H1 (cell line): ENCODE measurements at regions not wholly inside any gene's neighbourhood (a gene's known extent, or its start where the extent isn't known, plus 50 kb on each side); places are given as distances from the start of the nearest gene placed in this dataset.
"Not testable (repeated sequence)": the region's sequence is repeated elsewhere in the genome, so short reads cannot be mapped to it uniquely, and the experiment has no call there.

Experiments
- CTCF ChIA-PET: fragments of 300-600 bp; sonication (Branson Sonifier 250); formaldehyde crosslinking; loops from one replicate; lab custom pipeline; 2021; ENCODE audit not compliant: partially characterized antibody; lab: Charles Lee
- POLR2A ChIA-PET: fragments of 300-600 bp; sonication (Branson Sonifier 250); formaldehyde crosslinking; loops from one replicate; lab custom pipeline; 2021; ENCODE audit warnings: inconsistent platforms; ENCODE audit not compliant: partially characterized antibody; lab: Charles Lee
- DNase-seq, 2 experiments: peaks; one replicate each; pipeline versions ENCODE4 v3.0.0 to v3.0.0-alpha.2; 2010 to 2022; ENCODE audit warnings: low spot score in 2 of 2, low read depth in 1 of 2, mixed read lengths in 1 of 2
- FAIRE-seq: peaks from 2 replicates; lab custom pipeline; 2011; peaks lifted over from hg19 to GRCh38; lab: Jason Lieb, UNC
- H2AFZ ChIP-seq: 2 replicates; pipeline ENCODE4 v1.8.1; 2012; ENCODE audit warnings: low read length, inconsistent platforms
- H2AK5ac ChIP-seq: 2 replicates; pipeline ENCODE4 v1.6.1; 2013; ENCODE audit warnings: low read depth, low read length
- H2BK120ac ChIP-seq: replicated peaks from 2 replicates; pipeline ENCODE3; 2013; ENCODE audit warnings: low read depth, low read length, inconsistent platforms
- H2BK12ac ChIP-seq: 2 replicates; pipeline ENCODE4 v1.6.1; 2013; ENCODE audit warnings: low read depth, low read length
- H2BK15ac ChIP-seq: 2 replicates; pipeline ENCODE4 v1.6.1; 2013; ENCODE audit warnings: low read length
- H2BK20ac ChIP-seq: 2 replicates; pipeline ENCODE4 v1.6.1; 2013; ENCODE audit warnings: low read length
- H2BK5ac ChIP-seq: 2 replicates; pipeline ENCODE4 v1.6.1; 2013; ENCODE audit warnings: low read depth, low read length
- H3K14ac ChIP-seq: 2 replicates; pipeline ENCODE4 v1.6.1; 2013; ENCODE audit warnings: inconsistent platforms; ENCODE audit not compliant: insufficient read length
- H3K18ac ChIP-seq: 2 replicates; pipeline ENCODE4 v1.6.1; 2013; ENCODE audit warnings: low read length; ENCODE audit errors: extremely low read depth
- H3K23ac ChIP-seq: 2 replicates; pipeline ENCODE4 v1.6.1; 2013; ENCODE audit warnings: inconsistent platforms; ENCODE audit not compliant: insufficient read length
- H3K23me2 ChIP-seq: 2 replicates; pipeline ENCODE4 v1.6.1; 2013; ENCODE audit warnings: low read depth, low read length
- H3K27ac ChIP-seq: 2 replicates; pipeline ENCODE4 v1.6.1; 2011; ENCODE audit warnings: low read depth, low read length, inconsistent platforms
- H3K27me3 ChIP-seq, 4 experiments: replicated peaks in 1 of 4; 1 replicate in 1 of 4; 2 replicates in 3 of 4; pipeline versions ENCODE4 v1.6.1 to v1.8.1; 2011 to 2013; ENCODE audit warnings: low read length in 3 of 4, mild to moderate bottlenecking in 3 of 4, inconsistent platforms in 2 of 4, mixed read lengths in 2 of 4, moderate library complexity in 1 of 4; ENCODE audit not compliant: control insufficient read depth in 3 of 4, insufficient read depth in 3 of 4; ENCODE audit errors: extremely low read depth in 1 of 4
- H3K36me3 ChIP-seq, 4 experiments: 2 replicates each; pipeline versions ENCODE4 v1.6.1 to v1.8.1; 2011 to 2013; ENCODE audit warnings: mild to moderate bottlenecking in 4 of 4, low read length in 3 of 4, moderate library complexity in 2 of 4, control low read depth in 1 of 4, inconsistent platforms in 1 of 4; ENCODE audit not compliant: insufficient read depth in 4 of 4, control insufficient read depth in 2 of 4
- H3K4ac ChIP-seq: replicated peaks from 2 replicates; pipeline ENCODE3; 2013; ENCODE audit warnings: low read length, low read depth, mixed read lengths, inconsistent platforms; ENCODE audit not compliant: insufficient read length
- H3K4me1 ChIP-seq, 4 experiments: replicated peaks in 1 of 4; 1 replicate in 1 of 4; 2 replicates in 3 of 4; pipeline versions ENCODE4 v1.6.1 to v1.8.1; 2011 to 2013; ENCODE audit warnings: low read length in 3 of 4, inconsistent platforms in 2 of 4, mixed read lengths in 1 of 4; ENCODE audit not compliant: insufficient read depth in 4 of 4, control insufficient read depth in 3 of 4
- H3K4me2 ChIP-seq, 2 experiments: 2 replicates each; pipeline versions ENCODE4 v1.6.1 to v1.8.1; 2011 to 2013; ENCODE audit warnings: low read depth in 2 of 2, low read length in 2 of 2, control low read depth in 1 of 2, inconsistent platforms in 1 of 2, mild to moderate bottlenecking in 1 of 2; ENCODE audit not compliant: insufficient read depth in 1 of 2
- H3K4me3 ChIP-seq, 4 experiments: fragments of 200-600, 300-600 bp in 1 of 4; sonication (generic), shearing (Covaris generic), sonication (Bioruptor Twin) in 1 of 4; 2 replicates each; pipeline versions ENCODE4 v1.5.1 to v1.8.1; 2011 to 2016; ENCODE audit warnings: low read length in 4 of 4, low read depth in 3 of 4, control low read depth in 2 of 4, inconsistent platforms in 2 of 4, mild to moderate bottlenecking in 2 of 4, mixed read lengths in 1 of 4, moderate library complexity in 1 of 4; ENCODE audit not compliant: insufficient read depth in 2 of 4; ENCODE audit errors: extremely low read depth in 1 of 4
- H3K56ac ChIP-seq: replicated peaks from 2 replicates; pipeline ENCODE3; 2013; ENCODE audit warnings: low read depth, mild to moderate bottlenecking, mixed read lengths, low read length, inconsistent platforms; ENCODE audit not compliant: insufficient read length
- H3K79me1 ChIP-seq: 2 replicates; pipeline ENCODE4 v1.6.1; 2013; ENCODE audit warnings: low read depth, low read length, control low read depth
- H3K79me2 ChIP-seq, 2 experiments: 2 replicates each; pipeline versions ENCODE4 v1.6.1 to v1.8.1; 2012 to 2013; ENCODE audit warnings: low read length in 2 of 2, mild to moderate bottlenecking in 2 of 2, inconsistent platforms in 1 of 2; ENCODE audit not compliant: insufficient read depth in 2 of 2, control insufficient read depth in 1 of 2
- H3K9ac ChIP-seq, 4 experiments: replicated peaks in 1 of 4; 1 replicate in 1 of 4; 2 replicates in 3 of 4; pipeline versions ENCODE4 v1.6.1 to v1.8.1; 2011 to 2013; ENCODE audit warnings: low read depth in 3 of 4, low read length in 3 of 4, control low read depth in 2 of 4, mild to moderate bottlenecking in 2 of 4, moderate library complexity in 2 of 4, inconsistent platforms in 1 of 4; ENCODE audit errors: extremely low read depth in 1 of 4
- H3K9me3 ChIP-seq, 2 experiments: 2 replicates each; pipeline versions ENCODE4 v1.6.1 to v1.8.1; 2012 to 2013; ENCODE audit warnings: mild to moderate bottlenecking in 2 of 2, moderate library complexity in 2 of 2, control low read depth in 1 of 2, inconsistent platforms in 1 of 2, low read depth in 1 of 2, low read length in 1 of 2, mixed read lengths in 1 of 2; ENCODE audit not compliant: insufficient read depth in 2 of 2
- H4K20me1 ChIP-seq, 2 experiments: replicated peaks in 1 of 2; 2 replicates each; pipeline versions ENCODE3 to v1.8.1; 2011 to 2013; ENCODE audit warnings: inconsistent platforms in 2 of 2, low read length in 2 of 2, mild to moderate bottlenecking in 1 of 2; ENCODE audit not compliant: insufficient read depth in 2 of 2, control insufficient read depth in 1 of 2
- H4K5ac ChIP-seq: 2 replicates; pipeline ENCODE4 v1.6.1; 2013; ENCODE audit warnings: low read length, low read depth, mixed read lengths, inconsistent platforms; ENCODE audit not compliant: insufficient read length
- H4K8ac ChIP-seq: 2 replicates; pipeline ENCODE4 v1.8.0; 2013; ENCODE audit warnings: mild to moderate bottlenecking, moderate library complexity, low read length, inconsistent platforms; ENCODE audit not compliant: insufficient read depth; ENCODE audit errors: extremely low read depth
- H4K91ac ChIP-seq: replicated peaks from 2 replicates; pipeline ENCODE3; 2013; ENCODE audit warnings: low read length, mixed read lengths, inconsistent platforms; ENCODE audit not compliant: insufficient read length
- BCL11A ChIP-seq, 2 experiments: IDR thresholded peaks; one replicate each; pipeline ENCODE4 v1.6.1; 2011; ENCODE audit warnings: low read depth in 2 of 2, low read length in 2 of 2, mild to moderate bottlenecking in 2 of 2
- RFX5 ChIP-seq: IDR thresholded peaks from 2 replicates; pipeline ENCODE4 v1.6.1; 2011; ENCODE audit warnings: low read depth, low read length, improper control_type of control experiment, borderline replicate concordance
- WGBS, 2 experiments: shearing (Covaris generic) in 1 of 2; methylation state at CpG; one replicate each; pipeline versions ENCODE4 v1.1.6 to v1.1.7; 2013 to 2015; ENCODE audit warnings: low lambda C conversion rate in 2 of 2, mixed read lengths in 2 of 2, inconsistent platforms in 1 of 2, low coverage in 1 of 2, missing lambda C conversion rate in 1 of 2; ENCODE audit not compliant: insufficient replicate concordance in 2 of 2, insufficient coverage in 1 of 2, insufficient read length in 1 of 2; ENCODE audit errors: extremely low coverage in 1 of 2, missing lambda C conversion rate in 1 of 2; 5-methylcytosine and 5-hydroxymethylcytosine counted together
- TF ChIP-seq, protein P1 (sequence below): IDR thresholded peaks from 2 replicates; pipeline ENCODE4 v1.6.1; 2012; ENCODE audit warnings: low read length, inconsistent platforms

DNA sequence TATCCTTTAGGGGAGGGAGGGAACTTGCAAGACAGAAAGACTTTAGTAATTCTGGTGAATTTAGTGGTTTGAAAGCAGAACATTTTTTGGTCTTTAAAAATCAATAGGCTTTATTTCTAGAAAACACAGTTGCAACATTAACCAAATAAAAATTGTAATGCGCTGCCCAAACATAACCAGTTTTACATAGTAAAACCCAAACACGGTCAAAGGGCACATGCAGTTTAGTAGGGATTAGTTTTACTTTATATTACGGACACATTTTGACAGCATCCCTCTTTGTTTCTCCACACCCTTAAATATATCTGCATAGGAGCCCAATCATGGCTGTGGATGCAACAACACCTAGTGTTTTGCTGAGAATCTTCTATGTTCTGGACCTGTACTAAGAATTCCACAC, 156.7 kb downstream of the NR2F2 start (continued):
- TF ChIP-seq, protein P1, sequence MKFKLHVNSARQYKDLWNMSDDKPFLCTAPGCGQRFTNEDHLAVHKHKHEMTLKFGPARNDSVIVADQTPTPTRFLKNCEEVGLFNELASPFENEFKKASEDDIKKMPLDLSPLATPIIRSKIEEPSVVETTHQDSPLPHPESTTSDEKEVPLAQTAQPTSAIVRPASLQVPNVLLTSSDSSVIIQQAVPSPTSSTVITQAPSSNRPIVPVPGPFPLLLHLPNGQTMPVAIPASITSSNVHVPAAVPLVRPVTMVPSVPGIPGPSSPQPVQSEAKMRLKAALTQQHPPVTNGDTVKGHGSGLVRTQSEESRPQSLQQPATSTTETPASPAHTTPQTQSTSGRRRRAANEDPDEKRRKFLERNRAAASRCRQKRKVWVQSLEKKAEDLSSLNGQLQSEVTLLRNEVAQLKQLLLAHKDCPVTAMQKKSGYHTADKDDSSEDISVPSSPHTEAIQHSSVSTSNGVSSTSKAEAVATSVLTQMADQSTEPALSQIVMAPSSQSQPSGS: no peak
- TF ChIP-seq RFX5 (no peak), BCL11A (IDR thresholded peaks at IDR 0.05; ENCODE audit: low read depth in 2 of 2, low read length in 2 of 2) (no peak)

- CTCF ChIA-PET: interaction anchor here (0.6 to 2.8 kb wide), 24 partner anchors 9 to 1456 kb away, joined by 3 to 16 read pairs (median 4); no protein-coding TSS in a partner anchor
- H3K14ac ChIP-seq, H4K20me1 ChIP-seq, H3K27ac ChIP-seq, H2BK20ac ChIP-seq, DNase-seq, H3K56ac ChIP-seq, POLR2A ChIA-PET, H4K5ac ChIP-seq, H4K8ac ChIP-seq, H3K4me1 ChIP-seq, H2BK12ac ChIP-seq, H3K36me3 ChIP-seq, H2BK15ac ChIP-seq, H2AK5ac ChIP-seq, H3K79me1 ChIP-seq, H3K4ac ChIP-seq, H3K79me2 ChIP-seq, H2BK120ac ChIP-seq, H3K27me3 ChIP-seq, H3K18ac ChIP-seq, FAIRE-seq, H3K23me2 ChIP-seq, H3K4me2 ChIP-seq, H4K91ac ChIP-seq, H3K23ac ChIP-seq, H2BK5ac ChIP-seq, H2AFZ ChIP-seq, H3K9ac ChIP-seq, H3K9me3 ChIP-seq: not testable (repeated sequence)
- H3K4me3 ChIP-seq: peak overlapping the region in 1 of 4 experiments; percentile 54; a peak in 1 of 8 replicates
- WGBS, 2 experiments: 88% methylated on average over 15 of the region's 15 CpGs; no CpG with 5 or more reads in 1 of the 2 experiments
Measured at GRCh38 chr15:96491066-96491699, 160.7 kb downstream of the NR2F2 start.
